ENCODE measurements at regions not wholly inside any gene's neighbourhood (a gene's known extent, or its start where the extent isn't known, plus 50 kb on each side); places are given as distances from the start of the nearest gene placed in this dataset.

DNA sequence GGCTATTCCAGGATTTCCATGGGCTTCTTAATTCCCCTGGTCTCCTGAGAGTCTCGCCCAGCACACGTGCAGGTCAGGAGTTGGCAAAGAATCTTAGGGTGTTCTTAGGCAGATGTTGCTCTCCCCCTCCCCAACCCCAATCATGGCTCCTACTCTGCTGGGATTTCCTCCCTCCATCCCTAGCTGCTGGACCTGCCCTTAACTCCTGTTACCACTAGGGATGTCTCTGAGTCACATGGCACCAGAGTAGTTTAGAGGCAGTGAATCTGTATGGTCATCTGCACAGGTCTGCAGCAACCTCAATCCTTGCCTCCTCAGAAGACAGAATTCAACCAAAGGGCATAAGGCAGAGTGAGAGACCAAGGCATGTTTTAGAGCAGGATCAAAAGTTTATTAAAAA is 51.8 kb upstream of the CHST3 start:
- no peak for DNase-seq

DNA sequence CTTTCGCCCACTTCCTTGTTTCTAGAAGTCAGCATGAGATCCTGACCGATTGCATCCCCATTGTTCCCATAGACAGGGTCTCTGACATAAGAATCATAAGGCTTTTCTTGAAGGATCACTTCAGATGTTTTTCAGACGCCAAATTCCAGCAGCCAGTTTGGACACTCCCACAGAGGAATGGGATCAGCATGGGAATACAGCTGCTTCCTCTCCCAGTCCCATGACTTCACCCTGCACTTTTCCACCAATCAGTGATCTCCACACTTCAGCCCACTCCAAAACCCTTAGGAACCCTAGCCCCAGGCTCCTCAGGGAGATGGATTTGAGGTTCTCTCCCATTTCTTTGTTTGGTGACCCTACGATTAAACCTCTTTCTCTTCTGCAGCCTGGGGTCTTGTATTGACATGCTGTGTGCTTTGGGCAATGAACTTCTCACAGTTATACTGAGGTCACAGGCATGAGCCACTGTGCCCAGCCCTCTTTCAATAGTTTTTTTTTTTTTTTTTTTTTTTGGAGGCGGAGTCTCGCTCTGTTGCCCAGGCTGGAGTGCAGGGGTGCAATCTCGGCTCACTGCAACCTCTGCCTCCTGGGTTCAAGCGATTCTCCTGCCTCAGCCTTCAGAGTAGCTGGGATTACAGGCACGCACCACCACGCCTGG is 52.8 kb upstream of the CHST3 start:
- peak in 1 of 4 experiments; percentile 39 for DNase-seq

DNA sequence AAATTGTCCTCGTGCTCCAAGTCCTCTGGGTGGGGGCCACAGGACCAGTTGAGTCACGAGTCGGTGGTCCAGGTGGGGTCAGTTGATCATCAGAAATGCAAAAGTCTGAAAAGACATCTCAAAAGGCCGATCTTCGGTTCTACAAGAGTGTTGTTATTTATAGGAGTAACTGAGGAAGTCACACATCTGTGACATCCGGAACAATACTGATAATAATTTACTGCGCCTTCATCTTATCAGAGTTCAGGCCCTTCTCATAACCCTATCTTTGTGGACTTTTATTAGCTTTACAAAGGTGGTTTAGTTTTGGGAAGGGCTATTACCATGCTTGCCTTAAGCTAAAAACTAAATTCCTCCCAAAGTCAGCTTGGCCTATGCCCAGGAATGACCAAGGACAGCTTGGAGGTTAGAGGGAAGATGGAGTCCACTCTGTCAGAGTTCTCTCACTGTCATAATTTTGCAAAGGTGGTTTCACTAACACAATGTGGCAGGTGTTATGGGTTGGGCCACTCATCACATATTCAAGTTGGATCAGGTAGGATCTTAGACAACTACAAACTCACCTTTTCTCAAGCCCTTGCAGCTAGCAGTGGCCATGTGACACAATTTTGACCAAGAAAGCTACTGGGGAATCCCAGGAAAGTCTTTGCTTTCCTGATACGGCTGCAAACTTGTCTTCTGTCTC is 54.7 kb upstream of the CHST3 start:
- no peak for DNase-seq

GRCh38 chr10:71908998-71909397 is 55.2 kb upstream of the CHST3 start:
- DNase-seq: no peak

GRCh38 chr10:71905164-71905563 is 54.1 kb upstream of the PSAP start:
- no peak for DNase-seq

DNA sequence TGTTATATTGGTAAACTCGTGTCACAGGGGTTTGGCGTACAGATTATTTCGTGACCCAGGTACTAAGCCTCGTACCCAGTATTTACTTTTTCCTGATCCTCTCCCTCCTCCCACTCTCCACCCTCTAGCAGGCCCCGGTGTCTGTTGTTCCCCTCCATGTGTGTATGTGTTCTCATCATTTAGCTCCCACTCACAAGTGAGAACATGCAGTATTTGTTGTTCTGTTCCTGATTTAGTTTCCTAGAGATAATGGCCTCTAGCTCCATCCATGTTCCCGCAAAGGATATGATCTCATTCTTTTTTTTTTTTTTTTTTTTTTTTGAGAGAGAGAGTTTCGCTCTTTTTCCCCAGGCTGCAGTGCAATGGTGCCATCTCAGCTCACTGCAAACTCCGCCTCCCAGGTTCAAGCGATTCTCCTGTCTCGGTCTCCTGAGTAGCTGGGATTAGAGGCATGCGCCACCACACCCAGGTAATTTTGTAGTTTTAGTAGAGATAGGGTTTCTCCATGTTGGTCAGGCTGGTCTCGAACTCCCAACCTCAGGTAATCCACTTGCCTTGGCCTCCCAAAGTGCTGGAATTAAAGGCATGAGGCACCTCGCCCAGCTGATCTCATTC is 52.7 kb upstream of the PSAP start:
- peak in 1 of 4 experiments; percentile 43 for DNase-seq

DNA sequence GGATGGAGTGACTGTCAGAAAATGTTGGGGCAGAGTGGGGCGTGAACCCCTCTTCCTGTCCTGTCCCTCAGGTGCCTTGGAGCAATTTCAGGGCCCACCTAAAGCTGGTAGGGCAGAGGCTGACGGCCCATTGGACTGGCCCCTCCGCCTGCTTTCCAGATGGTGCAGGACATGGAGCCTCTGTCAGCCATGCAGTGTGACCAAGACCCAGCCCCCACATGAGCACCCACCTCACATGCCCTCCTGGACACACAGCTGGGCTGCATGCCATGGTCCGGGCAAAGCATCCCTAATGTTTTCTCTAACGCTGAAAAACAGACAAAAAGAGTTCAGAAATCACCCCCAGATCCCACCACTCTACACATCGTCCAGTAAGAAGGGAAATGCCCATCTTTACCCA is 51.3 kb upstream of the PSAP start:
- DNase-seq: no peak

All from suppressor macrophage (primary cell).